ENCODE measurements at regions not wholly inside any gene's neighbourhood (a gene's known extent, or its start where the extent isn't known, plus 50 kb on each side); places are given as distances from the start of the nearest gene placed in this dataset.

DNA sequence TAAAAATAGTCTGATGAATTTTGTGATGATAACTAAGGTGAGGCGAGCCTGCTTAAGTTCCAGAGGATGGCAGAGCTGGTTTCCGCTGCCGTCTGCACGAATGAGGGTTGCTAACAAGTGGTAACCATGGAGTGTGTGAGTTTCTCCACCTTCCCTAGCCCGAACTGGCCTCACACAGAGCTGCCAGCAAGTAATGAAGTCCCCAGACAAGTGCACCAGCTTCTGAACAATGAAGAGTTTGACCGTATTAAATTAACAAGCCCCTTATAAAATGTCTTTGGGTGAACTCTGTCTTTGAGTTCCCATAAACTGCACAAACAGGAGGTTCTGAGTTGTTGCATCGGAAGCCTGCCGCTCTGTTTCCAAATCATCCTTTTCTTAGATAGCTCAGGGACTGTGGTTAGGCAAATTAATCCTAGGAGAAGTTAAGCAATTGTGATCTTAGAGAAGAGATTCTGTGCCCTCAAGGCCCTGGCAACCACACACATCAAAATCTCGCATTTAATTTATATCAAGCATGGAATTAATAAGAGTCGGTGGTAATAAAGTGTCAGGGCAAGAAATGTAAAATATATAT, 274.1 kb upstream of the DAAM1 start (continued):
- TF ChIP-seq, protein P1, sequence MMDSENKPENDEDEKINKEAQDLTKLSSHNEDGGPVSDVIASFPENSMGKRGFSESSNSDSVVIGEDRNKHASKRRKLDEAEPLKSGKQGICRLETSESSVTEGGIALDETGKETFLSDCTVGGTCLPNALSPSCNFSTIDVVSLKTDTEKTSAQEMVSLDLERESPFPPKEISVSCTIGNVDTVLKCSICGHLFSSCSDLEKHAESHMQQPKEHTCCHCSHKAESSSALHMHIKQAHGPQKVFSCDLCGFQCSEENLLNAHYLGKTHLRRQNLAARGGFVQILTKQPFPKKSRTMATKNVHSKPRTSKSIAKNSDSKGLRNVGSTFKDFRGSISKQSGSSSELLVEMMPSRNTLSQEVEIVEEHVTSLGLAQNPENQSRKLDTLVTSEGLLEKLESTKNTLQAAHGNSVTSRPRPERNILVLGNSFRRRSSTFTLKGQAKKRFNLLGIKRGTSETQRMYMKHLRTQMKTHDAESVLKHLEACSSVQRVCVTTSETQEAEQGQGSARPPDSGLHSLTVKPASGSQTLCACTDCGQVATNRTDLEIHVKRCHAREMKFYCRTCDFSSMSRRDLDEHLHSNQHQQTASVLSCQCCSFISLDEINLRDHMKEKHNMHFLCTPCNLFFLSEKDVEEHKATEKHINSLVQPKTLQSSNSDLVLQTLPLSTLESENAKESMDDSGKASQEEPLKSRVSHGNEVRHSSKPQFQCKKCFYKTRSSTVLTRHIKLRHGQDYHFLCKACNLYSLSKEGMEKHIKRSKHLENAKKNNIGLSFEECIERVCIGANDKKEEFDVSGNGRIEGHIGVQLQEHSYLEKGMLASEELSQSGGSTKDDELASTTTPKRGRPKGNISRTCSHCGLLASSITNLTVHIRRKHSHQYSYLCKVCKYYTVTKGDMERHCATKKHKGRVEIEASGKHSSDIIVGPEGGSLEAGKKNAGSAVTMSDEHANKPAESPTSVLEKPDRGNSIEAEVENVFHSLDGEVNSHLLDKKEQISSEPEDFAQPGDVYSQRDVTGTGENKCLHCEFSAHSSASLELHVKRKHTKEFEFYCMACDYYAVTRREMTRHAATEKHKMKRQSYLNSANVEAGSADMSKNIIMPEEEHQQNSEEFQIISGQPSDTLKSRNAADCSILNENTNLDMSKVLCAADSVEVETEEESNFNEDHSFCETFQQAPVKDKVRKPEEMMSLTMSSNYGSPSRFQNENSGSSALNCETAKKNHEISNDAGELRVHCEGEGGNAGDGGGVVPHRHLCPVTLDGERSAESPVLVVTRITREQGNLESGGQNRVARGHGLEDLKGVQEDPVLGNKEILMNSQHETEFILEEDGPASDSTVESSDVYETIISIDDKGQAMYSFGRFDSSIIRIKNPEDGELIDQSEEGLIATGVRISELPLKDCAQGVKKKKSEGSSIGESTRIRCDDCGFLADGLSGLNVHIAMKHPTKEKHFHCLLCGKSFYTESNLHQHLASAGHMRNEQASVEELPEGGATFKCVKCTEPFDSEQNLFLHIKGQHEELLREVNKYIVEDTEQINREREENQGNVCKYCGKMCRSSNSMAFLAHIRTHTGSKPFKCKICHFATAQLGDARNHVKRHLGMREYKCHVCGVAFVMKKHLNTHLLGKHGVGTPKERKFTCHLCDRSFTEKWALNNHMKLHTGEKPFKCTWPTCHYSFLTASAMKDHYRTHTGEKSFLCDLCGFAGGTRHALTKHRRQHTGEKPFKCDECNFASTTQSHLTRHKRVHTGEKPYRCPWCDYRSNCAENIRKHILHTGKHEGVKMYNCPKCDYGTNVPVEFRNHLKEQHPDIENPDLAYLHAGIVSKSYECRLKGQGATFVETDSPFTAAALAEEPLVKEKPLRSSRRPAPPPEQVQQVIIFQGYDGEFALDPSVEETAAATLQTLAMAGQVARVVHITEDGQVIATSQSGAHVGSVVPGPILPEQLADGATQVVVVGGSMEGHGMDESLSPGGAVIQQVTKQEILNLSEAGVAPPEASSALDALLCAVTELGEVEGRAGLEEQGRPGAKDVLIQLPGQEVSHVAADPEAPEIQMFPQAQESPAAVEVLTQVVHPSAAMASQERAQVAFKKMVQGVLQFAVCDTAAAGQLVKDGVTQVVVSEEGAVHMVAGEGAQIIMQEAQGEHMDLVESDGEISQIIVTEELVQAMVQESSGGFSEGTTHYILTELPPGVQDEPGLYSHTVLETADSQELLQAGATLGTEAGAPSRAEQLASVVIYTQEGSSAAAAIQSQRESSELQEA (CRISPR knock-in tag; IDR thresholded peaks at IDR 0.05; ENCODE audit: not compliant biosample characterization), result no peak
- TF ChIP-seq ZNF557 (CRISPR knock-in tag; IDR thresholded peaks at IDR 0.05) (no peak), ZBTB14 (CRISPR knock-in tag; IDR thresholded peaks at IDR 0.05) (no peak), BCL3 (CRISPR knock-in tag; IDR thresholded peaks at IDR 0.05) (no peak), FUBP1 (CRISPR knock-in tag; IDR thresholded peaks at IDR 0.05; ENCODE audit: borderline replicate concordance) (no peak), ADNP (CRISPR knock-in tag; IDR thresholded peaks at IDR 0.05) (no peak), CAMTA2 (CRISPR knock-in tag; IDR thresholded peaks at IDR 0.05; ENCODE audit: borderline replicate concordance) (no peak), BHLHE40 (IDR thresholded peaks at IDR 0.05; ENCODE audit: low read length) (no peak), ZNF17 (CRISPR knock-in tag; IDR thresholded peaks at IDR 0.05) (no peak)
- TF ChIP-seq, protein P2, sequence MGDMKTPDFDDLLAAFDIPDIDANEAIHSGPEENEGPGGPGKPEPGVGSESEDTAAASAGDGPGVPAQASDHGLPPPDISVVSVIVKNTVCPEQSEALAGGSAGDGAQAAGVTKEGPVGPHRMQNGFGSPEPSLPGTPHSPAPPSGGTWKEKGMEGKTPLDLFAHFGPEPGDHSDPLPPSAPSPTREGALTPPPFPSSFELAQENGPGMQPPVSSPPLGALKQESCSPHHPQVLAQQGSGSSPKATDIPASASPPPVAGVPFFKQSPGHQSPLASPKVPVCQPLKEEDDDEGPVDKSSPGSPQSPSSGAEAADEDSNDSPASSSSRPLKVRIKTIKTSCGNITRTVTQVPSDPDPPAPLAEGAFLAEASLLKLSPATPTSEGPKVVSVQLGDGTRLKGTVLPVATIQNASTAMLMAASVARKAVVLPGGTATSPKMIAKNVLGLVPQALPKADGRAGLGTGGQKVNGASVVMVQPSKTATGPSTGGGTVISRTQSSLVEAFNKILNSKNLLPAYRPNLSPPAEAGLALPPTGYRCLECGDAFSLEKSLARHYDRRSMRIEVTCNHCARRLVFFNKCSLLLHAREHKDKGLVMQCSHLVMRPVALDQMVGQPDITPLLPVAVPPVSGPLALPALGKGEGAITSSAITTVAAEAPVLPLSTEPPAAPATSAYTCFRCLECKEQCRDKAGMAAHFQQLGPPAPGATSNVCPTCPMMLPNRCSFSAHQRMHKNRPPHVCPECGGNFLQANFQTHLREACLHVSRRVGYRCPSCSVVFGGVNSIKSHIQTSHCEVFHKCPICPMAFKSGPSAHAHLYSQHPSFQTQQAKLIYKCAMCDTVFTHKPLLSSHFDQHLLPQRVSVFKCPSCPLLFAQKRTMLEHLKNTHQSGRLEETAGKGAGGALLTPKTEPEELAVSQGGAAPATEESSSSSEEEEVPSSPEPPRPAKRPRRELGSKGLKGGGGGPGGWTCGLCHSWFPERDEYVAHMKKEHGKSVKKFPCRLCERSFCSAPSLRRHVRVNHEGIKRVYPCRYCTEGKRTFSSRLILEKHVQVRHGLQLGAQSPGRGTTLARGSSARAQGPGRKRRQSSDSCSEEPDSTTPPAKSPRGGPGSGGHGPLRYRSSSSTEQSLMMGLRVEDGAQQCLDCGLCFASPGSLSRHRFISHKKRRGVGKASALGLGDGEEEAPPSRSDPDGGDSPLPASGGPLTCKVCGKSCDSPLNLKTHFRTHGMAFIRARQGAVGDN (CRISPR knock-in tag; IDR thresholded peaks at IDR 0.05), result no peak

Measured in HepG2 (cell line).